ENCODE measurements at regions not wholly inside any gene's neighbourhood (a gene's known extent, or its start where the extent isn't known, plus 50 kb on each side); places are given as distances from the start of the nearest gene placed in this dataset.

DNA sequence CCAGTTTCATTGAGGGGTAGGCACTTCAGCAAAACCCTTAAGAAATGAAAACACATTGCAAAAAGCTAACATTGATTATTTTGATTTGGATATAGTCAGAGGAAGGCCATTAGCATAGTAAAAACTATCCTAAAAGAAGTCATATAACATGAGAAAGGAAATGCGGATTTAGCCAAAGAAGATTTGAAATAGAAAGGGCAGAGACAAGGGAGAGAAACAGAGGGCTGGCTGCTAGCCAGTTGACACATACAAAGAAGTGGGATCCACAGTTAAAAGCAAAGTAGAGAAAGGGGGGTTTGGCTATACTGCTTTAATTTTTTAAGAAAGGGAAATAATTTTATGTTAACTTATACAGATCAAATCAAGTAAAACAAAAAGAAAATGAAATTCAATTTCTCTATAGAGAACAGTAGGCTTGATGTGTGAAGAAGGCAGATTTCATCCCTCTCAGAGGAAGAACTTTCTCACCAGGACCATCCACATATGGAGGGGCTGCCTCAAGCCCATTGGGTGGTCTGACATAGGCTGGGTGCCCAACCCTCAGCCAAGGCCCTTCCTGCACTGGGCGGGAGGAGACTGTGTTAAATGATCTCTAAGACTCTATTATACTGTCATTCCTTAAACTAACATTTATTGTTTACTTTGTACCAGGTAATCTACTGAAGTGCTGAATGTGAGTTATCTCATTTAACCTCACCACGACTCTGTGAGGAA, 420.3 kb downstream of the CCDC91 start:
- TF ChIP-seq POLR2AphosphoS5 (IDR thresholded peaks at IDR 0.05): no peak
- TF ChIP-seq POLR2A (IDR thresholded peaks at IDR 0.05): no peak
- TF ChIP-seq, protein P1, sequence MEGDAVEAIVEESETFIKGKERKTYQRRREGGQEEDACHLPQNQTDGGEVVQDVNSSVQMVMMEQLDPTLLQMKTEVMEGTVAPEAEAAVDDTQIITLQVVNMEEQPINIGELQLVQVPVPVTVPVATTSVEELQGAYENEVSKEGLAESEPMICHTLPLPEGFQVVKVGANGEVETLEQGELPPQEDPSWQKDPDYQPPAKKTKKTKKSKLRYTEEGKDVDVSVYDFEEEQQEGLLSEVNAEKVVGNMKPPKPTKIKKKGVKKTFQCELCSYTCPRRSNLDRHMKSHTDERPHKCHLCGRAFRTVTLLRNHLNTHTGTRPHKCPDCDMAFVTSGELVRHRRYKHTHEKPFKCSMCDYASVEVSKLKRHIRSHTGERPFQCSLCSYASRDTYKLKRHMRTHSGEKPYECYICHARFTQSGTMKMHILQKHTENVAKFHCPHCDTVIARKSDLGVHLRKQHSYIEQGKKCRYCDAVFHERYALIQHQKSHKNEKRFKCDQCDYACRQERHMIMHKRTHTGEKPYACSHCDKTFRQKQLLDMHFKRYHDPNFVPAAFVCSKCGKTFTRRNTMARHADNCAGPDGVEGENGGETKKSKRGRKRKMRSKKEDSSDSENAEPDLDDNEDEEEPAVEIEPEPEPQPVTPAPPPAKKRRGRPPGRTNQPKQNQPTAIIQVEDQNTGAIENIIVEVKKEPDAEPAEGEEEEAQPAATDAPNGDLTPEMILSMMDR (IDR thresholded peaks at IDR 0.05 in 8 of 11, conservative IDR thresholded peaks at IDR 0.05 in 3 of 11): no peak

All from spleen (tissue), 7 donors.